ENCODE measurements at regions not wholly inside any gene's neighbourhood (a gene's known extent, or its start where the extent isn't known, plus 50 kb on each side); places are given as distances from the start of the nearest gene placed in this dataset.
"Not testable (repeated sequence)": the region's sequence is repeated elsewhere in the genome, so short reads cannot be mapped to it uniquely, and the experiment has no call there.

DNA sequence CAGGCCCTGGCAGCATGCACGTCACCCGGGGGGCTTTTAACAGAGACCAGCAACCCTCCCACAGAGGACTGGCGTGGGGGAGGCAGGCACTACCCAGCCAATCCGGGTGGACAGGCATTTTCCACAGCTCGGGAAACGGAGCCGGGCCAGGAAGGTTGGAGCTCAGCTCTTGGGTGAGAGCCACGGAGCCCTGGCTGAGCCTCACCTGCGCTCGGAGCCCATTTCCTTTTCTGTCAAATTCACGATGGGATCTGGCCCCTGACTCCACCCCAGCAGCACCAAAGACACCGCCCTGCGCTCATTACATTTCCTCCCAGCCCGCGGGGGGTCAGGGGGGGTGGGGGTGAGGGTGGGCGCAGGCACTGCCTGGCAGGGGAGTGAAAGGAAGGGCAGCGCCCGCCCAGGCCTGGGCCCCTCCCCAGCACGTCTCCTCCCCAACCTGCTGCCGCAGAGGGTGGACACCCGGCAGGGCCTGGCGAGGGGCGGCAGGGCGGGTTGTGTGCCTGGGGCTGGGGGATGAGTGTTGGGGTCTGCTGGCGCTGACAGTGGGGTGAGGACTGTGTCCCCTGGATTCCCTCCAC lies 145.4 kb downstream of the LAT start:
- TF ChIP-seq POLR2A, POLR2AphosphoS5 (IDR thresholded peaks at IDR 0.05; ENCODE audit: low read depth, low read length): not testable (repeated sequence)

Measured in GM12892 (cell line).